Thyroid gland (tissue), 4 donors: ENCODE measurements at regions not wholly inside any gene's neighbourhood (a gene's known extent, or its start where the extent isn't known, plus 50 kb on each side); places are given as distances from the start of the nearest gene placed in this dataset.

Experiments used
- POLR2A ChIP-seq, 2 donors: fragments of 450-650 bp; IDR thresholded peaks; one replicate each; pipeline ENCODE4 v1.6.1; 2017; ENCODE audit warnings: antibody characterized with exemption in 2 of 2, mild to moderate bottlenecking in 2 of 2, moderate library complexity in 1 of 2
- TF ChIP-seq, protein P1 (sequence below), 6 experiments: fragments of 200-600 bp in 3 of 6; fragments of 450-650 bp in 3 of 6; sonication (generic) in 3 of 6; IDR thresholded peaks; one replicate each; pipeline ENCODE4 v1.5.1; 2016 to 2019; ENCODE audit warnings: antibody characterized with exemption in 6 of 6, mild to moderate bottlenecking in 2 of 6, inconsistent platforms in 1 of 6, moderate library complexity in 1 of 6

DNA sequence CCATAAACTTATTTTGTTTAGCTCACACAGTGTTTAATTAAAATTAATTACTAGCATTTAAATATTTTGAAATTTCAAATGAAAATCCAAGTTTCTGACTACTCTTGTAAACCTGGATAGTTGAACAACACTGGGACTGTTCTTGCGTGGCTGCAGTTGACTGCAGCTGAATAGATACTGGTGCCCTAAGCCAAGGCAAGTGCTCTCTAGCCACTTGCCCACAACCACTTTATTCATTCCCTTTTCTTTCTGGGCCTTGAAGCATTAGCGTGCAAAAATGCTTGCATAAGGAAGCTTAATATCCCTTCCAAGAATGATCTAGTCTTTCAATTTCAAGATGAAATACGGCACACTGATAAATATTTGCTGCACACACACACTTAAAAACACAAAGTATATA is 676.0 kb upstream of the MARCKS start:
- TF ChIP-seq, protein P1, sequence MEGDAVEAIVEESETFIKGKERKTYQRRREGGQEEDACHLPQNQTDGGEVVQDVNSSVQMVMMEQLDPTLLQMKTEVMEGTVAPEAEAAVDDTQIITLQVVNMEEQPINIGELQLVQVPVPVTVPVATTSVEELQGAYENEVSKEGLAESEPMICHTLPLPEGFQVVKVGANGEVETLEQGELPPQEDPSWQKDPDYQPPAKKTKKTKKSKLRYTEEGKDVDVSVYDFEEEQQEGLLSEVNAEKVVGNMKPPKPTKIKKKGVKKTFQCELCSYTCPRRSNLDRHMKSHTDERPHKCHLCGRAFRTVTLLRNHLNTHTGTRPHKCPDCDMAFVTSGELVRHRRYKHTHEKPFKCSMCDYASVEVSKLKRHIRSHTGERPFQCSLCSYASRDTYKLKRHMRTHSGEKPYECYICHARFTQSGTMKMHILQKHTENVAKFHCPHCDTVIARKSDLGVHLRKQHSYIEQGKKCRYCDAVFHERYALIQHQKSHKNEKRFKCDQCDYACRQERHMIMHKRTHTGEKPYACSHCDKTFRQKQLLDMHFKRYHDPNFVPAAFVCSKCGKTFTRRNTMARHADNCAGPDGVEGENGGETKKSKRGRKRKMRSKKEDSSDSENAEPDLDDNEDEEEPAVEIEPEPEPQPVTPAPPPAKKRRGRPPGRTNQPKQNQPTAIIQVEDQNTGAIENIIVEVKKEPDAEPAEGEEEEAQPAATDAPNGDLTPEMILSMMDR (IDR thresholded peaks at IDR 0.05) = no peak
- TF ChIP-seq POLR2A (IDR thresholded peaks at IDR 0.05) = no peak
